Esophagus muscularis mucosa (tissue), 2 donors: ENCODE measurements at regions not wholly inside any gene's neighbourhood (a gene's known extent, or its start where the extent isn't known, plus 50 kb on each side); places are given as distances from the start of the nearest gene placed in this dataset.

Source experiments
- EP300 ChIP-seq: sonication (generic); formaldehyde crosslinking; IDR thresholded peaks from one replicate; pipeline ENCODE4 v1.6.1; 2017; ENCODE audit warnings: antibody characterized with exemption
- POLR2A ChIP-seq: fragments of 450-650 bp; IDR thresholded peaks from one replicate; pipeline ENCODE4 v1.6.1; 2017; ENCODE audit warnings: antibody characterized with exemption, moderate library complexity, mild to moderate bottlenecking, low read depth

GRCh38 chr1:177586429-177586828 is 383.4 kb downstream of the SEC16B start:
- no peak for TF ChIP-seq POLR2A
- no peak for TF ChIP-seq EP300
